Esophagus squamous epithelium (tissue), 4 donors: ENCODE measurements at regions not wholly inside any gene's neighbourhood (a gene's known extent, or its start where the extent isn't known, plus 50 kb on each side); places are given as distances from the start of the nearest gene placed in this dataset.

ENCODE experiments used
- CTCF ChIP-seq, 6 experiments: fragments of 450-650 bp in 4 of 6; fragments of 200-600 bp in 2 of 6; sonication (generic) in 2 of 6; IDR thresholded peaks; one replicate each; pipeline ENCODE4 v1.5.1; 2016 to 2019; ENCODE audit warnings: antibody characterized with exemption in 6 of 6, mild to moderate bottlenecking in 4 of 6, moderate library complexity in 4 of 6
- POLR2A ChIP-seq, 4 donors: fragments of 450-650 bp; IDR thresholded peaks; one replicate each; pipeline ENCODE4 v1.6.1; 2017; ENCODE audit warnings: antibody characterized with exemption in 4 of 4, mild to moderate bottlenecking in 4 of 4, moderate library complexity in 3 of 4

GRCh38 chr10:29714096-29714874 is 79.5 kb upstream of the SVIL start:
- no peak for TF ChIP-seq CTCF (IDR thresholded peaks at IDR 0.05)
- TF ChIP-seq POLR2A (IDR thresholded peaks at IDR 0.05): no peak
